ENCODE measurements at regions not wholly inside any gene's neighbourhood (a gene's known extent, or its start where the extent isn't known, plus 50 kb on each side); places are given as distances from the start of the nearest gene placed in this dataset.

GRCh38 chr9:106503759-106504158 is 359.2 kb upstream of the ZNF462 start:
- H3K27ac ChIP-seq (ENCODE audit: low read depth, low read length, poor library complexity, severe bottlenecking), result no peak overlapping the region
- H3K9me3 ChIP-seq (ENCODE audit: low read length), result no peaks in the 10 kb centered on the region
- H2AFZ ChIP-seq (ENCODE audit: low read length), result no peak overlapping the region
- H3K79me2 ChIP-seq (ENCODE audit: insufficient read depth, low read depth, low read length), result no peaks in the 10 kb centered on the region
- BruUV-seq (replicated peaks), result no TSS peak
- no peaks in the 10 kb centered on the region for H3K36me3 ChIP-seq (ENCODE audit: insufficient read depth, low read length)
- H3K9me2 ChIP-seq (ENCODE audit: insufficient read depth, low read length), result no peaks in the 10 kb centered on the region
- ChIA-PET POLR2A (no interaction called here), CTCF (ENCODE audit: unreplicated experiment) (no interaction called here)
- TF ChIP-seq CTCF (conservative IDR thresholded peaks at IDR 0.05; ENCODE audit: low read length) (no peak), EZH2phosphoT487 (IDR thresholded peaks at IDR 0.05; ENCODE audit: borderline replicate concordance, low read depth, low read length) (no peak)
- no peaks in the 10 kb centered on the region for H4K20me1 ChIP-seq (ENCODE audit: insufficient read depth, low read length)
- H3K4me3 ChIP-seq (ENCODE audit: low read depth, low read length, poor library complexity, severe bottlenecking), result no peak overlapping the region
- H3K4me2 ChIP-seq (ENCODE audit: low read length), result no peak overlapping the region
- intact Hi-C loops (cut with micrococcal nuclease; ENCODE audit: unreplicated experiment), result no loop called here
- H3K4me1 ChIP-seq (ENCODE audit: insufficient read depth, low read length, poor library complexity, severe bottlenecking), result no peaks in the 10 kb centered on the region
- no peak for DNase-seq (ENCODE audit: low spot score)

GRCh38 chr9:106526716-106527204 is 336.2 kb upstream of the ZNF462 start:
- Histone ChIP-seq H3K36me3 (ENCODE audit: insufficient read depth, low read length) (no peaks in the 10 kb centered on the region), H3K79me2 (ENCODE audit: insufficient read depth, low read depth, low read length) (no peaks in the 10 kb centered on the region), H3K4me3 (ENCODE audit: low read depth, low read length, poor library complexity, severe bottlenecking) (no peak overlapping the region), H4K20me1 (ENCODE audit: insufficient read depth, low read length) (no peaks in the 10 kb centered on the region), H3K4me2 (ENCODE audit: low read length) (no peak overlapping the region), H3K9me3 (ENCODE audit: low read length) (no peaks in the 10 kb centered on the region), H2AFZ (ENCODE audit: low read length) (no peak overlapping the region), H3K9me2 (ENCODE audit: insufficient read depth, low read length) (no peaks in the 10 kb centered on the region), H3K4me1 (ENCODE audit: insufficient read depth, low read length, poor library complexity, severe bottlenecking) (no peaks in the 10 kb centered on the region), H3K27ac (ENCODE audit: low read depth, low read length, poor library complexity, severe bottlenecking) (no peak overlapping the region)
- TF ChIP-seq EZH2phosphoT487 (IDR thresholded peaks at IDR 0.05; ENCODE audit: borderline replicate concordance, low read depth, low read length) (no peak), CTCF (conservative IDR thresholded peaks at IDR 0.05; ENCODE audit: low read length) (no peak)
- intact Hi-C loops (cut with micrococcal nuclease; ENCODE audit: unreplicated experiment), result no loop called here
- CTCF ChIA-PET (ENCODE audit: unreplicated experiment), result no interaction called here
- POLR2A ChIA-PET, result interaction anchor here (0.6 kb wide), 2 partner anchors 111 to 273 kb away, joined by 3 to 5 read pairs; no protein-coding TSS in a partner anchor
- no TSS peak for BruUV-seq (replicated peaks)
- DNase-seq (ENCODE audit: low spot score), result no peak

GRCh38 chr9:106528158-106528557 is 334.8 kb upstream of the ZNF462 start:
- ChIA-PET POLR2A (interaction anchor here (0.7 kb wide), 1 partner anchor 31 kb away, joined by 3 read pairs; no protein-coding TSS in a partner anchor), CTCF (ENCODE audit: unreplicated experiment) (no interaction called here)
- Histone ChIP-seq H3K9me2 (ENCODE audit: insufficient read depth, low read length) (no peaks in the 10 kb centered on the region), H3K4me1 (ENCODE audit: insufficient read depth, low read length, poor library complexity, severe bottlenecking) (no peaks in the 10 kb centered on the region), H3K4me3 (ENCODE audit: low read depth, low read length, poor library complexity, severe bottlenecking) (no peak overlapping the region), H3K79me2 (ENCODE audit: insufficient read depth, low read depth, low read length) (no peaks in the 10 kb centered on the region), H3K27ac (ENCODE audit: low read depth, low read length, poor library complexity, severe bottlenecking) (no peak overlapping the region), H4K20me1 (ENCODE audit: insufficient read depth, low read length) (no peaks in the 10 kb centered on the region), H3K36me3 (ENCODE audit: insufficient read depth, low read length) (no peaks in the 10 kb centered on the region), H3K4me2 (ENCODE audit: low read length) (no peak overlapping the region), H2AFZ (ENCODE audit: low read length) (no peak overlapping the region), H3K9me3 (ENCODE audit: low read length) (no peaks in the 10 kb centered on the region)
- intact Hi-C loops (cut with micrococcal nuclease; ENCODE audit: unreplicated experiment), result no loop called here
- BruUV-seq (replicated peaks), result no TSS peak
- DNase-seq (ENCODE audit: low spot score), result no peak
- TF ChIP-seq CTCF (conservative IDR thresholded peaks at IDR 0.05; ENCODE audit: low read length) (no peak), EZH2phosphoT487 (IDR thresholded peaks at IDR 0.05; ENCODE audit: borderline replicate concordance, low read depth, low read length) (no peak)
